GM12878 (cell line): ENCODE measurements at regions not wholly inside any gene's neighbourhood (a gene's known extent, or its start where the extent isn't known, plus 50 kb on each side); places are given as distances from the start of the nearest gene placed in this dataset.

Source experiments
- ATAC-seq: fragments of 200-7000 bp; cut with Tn5 transposase; 3 replicates; pipeline ENCODE4 v1.9.1; 2020; ENCODE audit warnings: mild to moderate bottlenecking, moderate library complexity
- BruUV-seq: library from RNA; stranded (reverse); fragments of 400-500 nt; replicated peaks from 2 replicates; lab custom pipeline; 2021; lab: Mats Ljungman, UMichigan
- CTCF ChIA-PET: fragments of 300-600 bp; sonication (Branson Sonifier 250); formaldehyde crosslinking; extraction: SDS; loops from one replicate; lab custom pipeline; 2021; ENCODE audit warnings: inconsistent platforms; lab: Yijun Ruan, JAX
- POLR2A ChIA-PET: fragments of 350-600 bp; formaldehyde crosslinking; extraction: SDS; loops from one replicate; lab custom pipeline; 2021; ENCODE audit warnings: inconsistent platforms; lab: Charles Lee
- RAD21 ChIA-PET: fragments of 300-600 bp; sonication (Branson Sonifier 250); formaldehyde crosslinking; loops from one replicate; lab custom pipeline; 2023; ENCODE audit warnings: antibody characterized with exemption; ENCODE audit not compliant: unreplicated experiment; lab: Charles Lee
- SMC1A ChIA-PET: fragments of 300-600 bp; sonication (Branson Sonifier 250); formaldehyde crosslinking; loops from one replicate; lab custom pipeline; 2023; ENCODE audit not compliant: unreplicated experiment, uncharacterized antibody; lab: Charles Lee
- DNase-seq: peaks from one replicate; pipeline ENCODE4 v3.0.0-alpha.2; 2011; ENCODE audit warnings: low read depth, low spot score
- FAIRE-seq: peaks from 3 replicates; lab custom pipeline; 2011; peaks lifted over from hg19 to GRCh38; lab: Jason Lieb, UNC
- H2AFZ ChIP-seq: 2 replicates; pipeline ENCODE4 v1.6.0; 2011; ENCODE audit warnings: low read depth, low read length, control low read depth; ENCODE audit not compliant: control insufficient read depth
- H3K27ac ChIP-seq: 2 replicates; pipeline ENCODE4 v1.5.1; 2011; ENCODE audit warnings: control low read depth; ENCODE audit not compliant: control insufficient read depth, insufficient read depth
- H3K27me3 ChIP-seq, 2 experiments: replicated peaks in 1 of 2; 2 replicates each; pipeline versions ENCODE4 v1.6.0 to v1.6.1; 2011; ENCODE audit warnings: low read length in 1 of 2; ENCODE audit not compliant: control insufficient read depth in 2 of 2, insufficient read depth in 2 of 2
- H3K36me3 ChIP-seq, 2 experiments: 2 replicates each; pipeline ENCODE4 v1.5.1; 2011; ENCODE audit warnings: low read length in 1 of 2; ENCODE audit not compliant: control insufficient read depth in 2 of 2, insufficient read depth in 2 of 2
- H3K4me1 ChIP-seq: 2 replicates; pipeline ENCODE4 v1.6.1; 2011; ENCODE audit warnings: mild to moderate bottlenecking, low read length, moderate library complexity, mixed read lengths; ENCODE audit not compliant: control insufficient read depth, insufficient read depth
- H3K4me2 ChIP-seq: 2 replicates; pipeline ENCODE4 v1.6.0; 2011; ENCODE audit warnings: control low read depth; ENCODE audit not compliant: control insufficient read depth, insufficient read depth
- H3K4me3 ChIP-seq: fragments of 200-600 bp; sonication (generic); 2 replicates; pipeline ENCODE4 v1.5.1; 2016
- H3K79me2 ChIP-seq: 2 replicates; pipeline ENCODE4 v1.6.0; 2011; ENCODE audit warnings: low read length; ENCODE audit not compliant: control insufficient read depth, insufficient read depth
- H3K9ac ChIP-seq: 2 replicates; pipeline ENCODE4 v1.8.0; 2011; ENCODE audit warnings: low read length, control low read depth, mixed read lengths; ENCODE audit not compliant: control insufficient read depth, insufficient read depth
- H3K9me3 ChIP-seq: replicated peaks from 3 replicates; pipeline ENCODE4 v1.5.1; 2011; ENCODE audit warnings: mild to moderate bottlenecking, low read length; ENCODE audit not compliant: control insufficient read depth, insufficient read depth
- H4K20me1 ChIP-seq: 2 replicates; pipeline ENCODE4 v1.6.0; 2011; ENCODE audit not compliant: control insufficient read depth, insufficient read depth
- ATF2 ChIP-seq: IDR thresholded peaks from 2 replicates; pipeline ENCODE4 v1.6.1; 2012; ENCODE audit warnings: low read length, inconsistent platforms
- BACH1 ChIP-seq: fragments of 450-650 bp; IDR thresholded peaks from 2 replicates; pipeline ENCODE4 v1.6.1; 2017; ENCODE audit warnings: mild to moderate bottlenecking, borderline replicate concordance
- CEBPB ChIP-seq, 2 experiments: fragments of 150-350 bp in 1 of 2; IDR thresholded peaks; 2 replicates each; pipeline ENCODE4 v1.6.1; 2012 to 2014; ENCODE audit warnings: low read depth in 2 of 2, low read length in 2 of 2, borderline replicate concordance in 1 of 2, inconsistent platforms in 1 of 2
- CUX1 ChIP-seq: IDR thresholded peaks from 2 replicates; pipeline ENCODE4 v1.6.1; 2012; ENCODE audit warnings: improper control_type of control experiment, low read depth, low read length; ENCODE audit not compliant: insufficient replicate concordance
- EED ChIP-seq: sonication (generic); IDR thresholded peaks from 2 replicates; pipeline ENCODE4 v1.6.1; 2016; ENCODE audit warnings: antibody characterized with exemption, low read depth
- HCFC1 ChIP-seq: fragments of 150-350 bp; IDR thresholded peaks from 2 replicates; pipeline ENCODE4 v1.6.1; 2014; ENCODE audit warnings: low read length
- HDAC2 ChIP-seq: fragments of 200-600 bp; sonication (generic); IDR thresholded peaks from 2 replicates; pipeline ENCODE4 v1.6.1; 2017
- IRF4 ChIP-seq: IDR thresholded peaks from 2 replicates; pipeline ENCODE4 v1.6.1; 2011; ENCODE audit warnings: low read depth, low read length
- KAT2A ChIP-seq: conservative IDR thresholded peaks from 2 replicates; pipeline ENCODE4 v1.6.1; 2011; ENCODE audit warnings: low read depth, low read length; ENCODE audit not compliant: control insufficient read depth
- NFYA ChIP-seq: IDR thresholded peaks from 2 replicates; pipeline ENCODE4 v1.6.1; 2011; ENCODE audit warnings: low read depth, mild to moderate bottlenecking, low read length, improper control_type of control experiment, borderline replicate concordance
- NR2F1 ChIP-seq: fragments of 450-650 bp; conservative IDR thresholded peaks from 2 replicates; pipeline ENCODE4 v1.6.1; 2017; ENCODE audit warnings: mild to moderate bottlenecking
- POLR2A ChIP-seq: IDR thresholded peaks from 2 replicates; pipeline ENCODE4 v1.6.1; 2011; ENCODE audit warnings: low read depth, mild to moderate bottlenecking, low read length
- RFX5 ChIP-seq: IDR thresholded peaks from 2 replicates; pipeline ENCODE4 v1.6.1; 2011; ENCODE audit warnings: low read depth, low read length, improper control_type of control experiment
- RUNX3 ChIP-seq: IDR thresholded peaks from 2 replicates; pipeline ENCODE4 v1.6.1; 2012; ENCODE audit warnings: low read length, inconsistent platforms
- TAF1 ChIP-seq: IDR thresholded peaks from 2 replicates; pipeline ENCODE4 v1.6.1; 2011; ENCODE audit warnings: mild to moderate bottlenecking, low read depth, low read length, borderline replicate concordance
- TCF7 ChIP-seq: IDR thresholded peaks from 2 replicates; pipeline ENCODE4 v1.6.1; 2014; ENCODE audit warnings: antibody characterized with exemption, borderline replicate concordance
- USF1 ChIP-seq: IDR thresholded peaks from 2 replicates; pipeline ENCODE4 v1.6.1; 2011; ENCODE audit warnings: borderline replicate concordance, low read depth, mild to moderate bottlenecking, moderate library complexity, mixed read lengths, low read length; ENCODE audit not compliant: insufficient read depth; ENCODE audit errors: extremely low read length
- WGBS: methylation state at CpG from one replicate; pipeline ENCODE4 v1.1.6; 2016; ENCODE audit warnings: low lambda C conversion rate; ENCODE audit not compliant: insufficient replicate concordance, insufficient coverage; ENCODE audit errors: missing lambda C conversion rate; 5-methylcytosine and 5-hydroxymethylcytosine counted together
- in situ Hi-C: fragments of 300-500 bp; cut with MboI; formaldehyde crosslinking; loops from 9 replicates; pipeline ENCODE4 v1.14.3; 2018; ENCODE audit warnings: mixed read lengths
- intact Hi-C: fragments of 100-400 bp; cut with micrococcal nuclease; formaldehyde crosslinking; loops from one replicate; pipeline ENCODE4 v1.14.2; 2022; ENCODE audit not compliant: unreplicated experiment

- ChIA-PET CTCF (no interaction called here), POLR2A (no interaction called here)
- H3K4me3 ChIP-seq: no peak overlapping the region
These were observed 63.7 kb upstream of the PLXNA4 start for GRCh38 chr7:132639983-132640382.

More at GRCh38 chr7:132639983-132640382, 63.7 kb upstream of the PLXNA4 start:
- FAIRE-seq (no peak), DNase-seq (no peak), ATAC-seq (no peak)
- Histone ChIP-seq H3K27ac (no peak overlapping the region), H3K27me3 (no peaks in the 10 kb centered on the region), H3K79me2 (no peaks in the 10 kb centered on the region), H3K4me2 (no peak overlapping the region), H3K4me1 (no peaks in the 10 kb centered on the region), H3K9ac (no peak overlapping the region), H3K9me3 (no peaks in the 10 kb centered on the region), H4K20me1 (no peaks in the 10 kb centered on the region), H2AFZ (no peak overlapping the region), H3K36me3 (no peaks in the 10 kb centered on the region)
- SMC1A ChIA-PET: no interaction called here
- no TSS peak for BruUV-seq
- RAD21 ChIA-PET: no interaction called here
- WGBS: 75% methylated on average over 5 of the region's 5 CpGs
- TF ChIP-seq ATF2: no peak
- TF ChIP-seq BACH1: no peak
- no peak for TF ChIP-seq NFYA
- no peak for TF ChIP-seq NR2F1
- no peak for TF ChIP-seq HDAC2
- TF ChIP-seq CEBPB (IDR thresholded peaks at IDR 0.05; ENCODE audit: borderline replicate concordance in 1 of 2, low read depth in 2 of 2, low read length in 2 of 2): no peak
- TF ChIP-seq EED: no peak
- no peak for TF ChIP-seq CUX1
- TF ChIP-seq RFX5: no peak
- TF ChIP-seq TAF1: no peak
- TF ChIP-seq USF1: no peak
- no peak for TF ChIP-seq POLR2A
- TF ChIP-seq HCFC1: no peak
- no peak for TF ChIP-seq IRF4
- TF ChIP-seq TCF7: no peak
- TF ChIP-seq KAT2A: no peak
- no peak for TF ChIP-seq RUNX3
- intact Hi-C loops: no loop called here
- in situ Hi-C loops: no loop called here
